ENCODE measurements at regions not wholly inside any gene's neighbourhood (a gene's known extent, or its start where the extent isn't known, plus 50 kb on each side); places are given as distances from the start of the nearest gene placed in this dataset.

DNA sequence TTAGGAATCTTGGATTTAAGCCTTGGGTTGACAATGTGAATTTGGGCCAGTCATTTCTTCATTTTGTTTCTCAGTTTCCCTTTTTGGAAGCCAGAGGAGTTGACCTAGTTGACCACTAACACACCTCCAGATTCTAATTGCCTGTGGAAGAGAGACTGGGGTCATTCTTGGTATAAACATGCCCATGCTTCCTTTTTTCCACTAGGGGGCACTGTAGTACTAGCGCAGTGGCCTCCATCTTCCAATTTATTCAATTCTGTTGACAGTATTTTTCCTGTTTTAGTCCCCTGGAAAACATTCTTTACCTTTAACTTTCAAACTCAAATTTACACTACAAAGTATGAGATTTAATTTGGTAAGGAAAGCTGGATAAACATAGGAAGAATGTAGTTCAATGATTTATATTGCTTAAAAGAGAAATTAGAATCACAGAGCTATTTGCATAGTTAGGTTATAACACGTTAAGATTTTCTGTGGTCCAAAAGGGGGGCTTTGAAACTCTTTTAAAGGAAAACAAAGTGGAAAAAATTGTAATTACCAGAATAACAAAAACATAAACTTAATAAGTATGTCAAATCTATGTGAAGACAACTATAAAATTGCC, 57.5 kb upstream of the AGPS start:
- TF ChIP-seq, protein P1, sequence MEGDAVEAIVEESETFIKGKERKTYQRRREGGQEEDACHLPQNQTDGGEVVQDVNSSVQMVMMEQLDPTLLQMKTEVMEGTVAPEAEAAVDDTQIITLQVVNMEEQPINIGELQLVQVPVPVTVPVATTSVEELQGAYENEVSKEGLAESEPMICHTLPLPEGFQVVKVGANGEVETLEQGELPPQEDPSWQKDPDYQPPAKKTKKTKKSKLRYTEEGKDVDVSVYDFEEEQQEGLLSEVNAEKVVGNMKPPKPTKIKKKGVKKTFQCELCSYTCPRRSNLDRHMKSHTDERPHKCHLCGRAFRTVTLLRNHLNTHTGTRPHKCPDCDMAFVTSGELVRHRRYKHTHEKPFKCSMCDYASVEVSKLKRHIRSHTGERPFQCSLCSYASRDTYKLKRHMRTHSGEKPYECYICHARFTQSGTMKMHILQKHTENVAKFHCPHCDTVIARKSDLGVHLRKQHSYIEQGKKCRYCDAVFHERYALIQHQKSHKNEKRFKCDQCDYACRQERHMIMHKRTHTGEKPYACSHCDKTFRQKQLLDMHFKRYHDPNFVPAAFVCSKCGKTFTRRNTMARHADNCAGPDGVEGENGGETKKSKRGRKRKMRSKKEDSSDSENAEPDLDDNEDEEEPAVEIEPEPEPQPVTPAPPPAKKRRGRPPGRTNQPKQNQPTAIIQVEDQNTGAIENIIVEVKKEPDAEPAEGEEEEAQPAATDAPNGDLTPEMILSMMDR (IDR thresholded peaks at IDR 0.05): peak; percentile 91 to 96 (median 92)
- TF ChIP-seq POLR2A (IDR thresholded peaks at IDR 0.05): no peak
- TF ChIP-seq POLR2AphosphoS5 (IDR thresholded peaks at IDR 0.05): peak; percentile 7
